ELF-1 (cell line): ENCODE measurements at regions not wholly inside any gene's neighbourhood (a gene's known extent, or its start where the extent isn't known, plus 50 kb on each side); places are given as distances from the start of the nearest gene placed in this dataset.

ENCODE experiments used
- DNase-seq: peaks from one replicate; pipeline ENCODE4 v3.0.0-alpha.2; 2016; ENCODE audit warnings: low read depth, low spot score

- no peak for DNase-seq
Measured at GRCh38 chr10:64814201-64814600, 1293.0 kb downstream of the REEP3 start.

GRCh38 chr10:64829888-64830412 is 1308.7 kb downstream of the REEP3 start:
- no peak for DNase-seq

- no peak for DNase-seq
Measured at GRCh38 chr10:64830869-64831268, 1309.7 kb downstream of the REEP3 start.

GRCh38 chr10:64840341-64840740 is 1319.1 kb downstream of the REEP3 start:
- DNase-seq, result no peak

- DNase-seq, result no peak
Measured at GRCh38 chr10:64846700-64847099, 1325.5 kb downstream of the REEP3 start.

- DNase-seq, result no peak
Measured at GRCh38 chr10:64855941-64856340, 1334.7 kb downstream of the REEP3 start.

GRCh38 chr10:64859911-64860310 is 1338.7 kb downstream of the REEP3 start:
- DNase-seq, result no peak

GRCh38 chr10:64863836-64864235 is 1342.6 kb downstream of the REEP3 start:
- DNase-seq, result peak; percentile 5

GRCh38 chr10:64867501-64867962 is 1346.3 kb downstream of the REEP3 start:
- DNase-seq, result no peak

- DNase-seq, result no peak
Measured at GRCh38 chr10:64873088-64873487, 1351.9 kb downstream of the REEP3 start.

GRCh38 chr10:64873959-64874358 is 1352.8 kb downstream of the REEP3 start:
- no peak for DNase-seq

- no peak for DNase-seq
Measured at GRCh38 chr10:64880546-64880945, 1359.3 kb downstream of the REEP3 start.

GRCh38 chr10:64881257-64881656 is 1360.1 kb downstream of the REEP3 start:
- no peak for DNase-seq

- no peak for DNase-seq
Measured at GRCh38 chr10:64896582-64896981, 1375.4 kb downstream of the REEP3 start.

GRCh38 chr10:64906311-64906710 is 1385.1 kb downstream of the REEP3 start:
- peak; percentile 34 for DNase-seq

GRCh38 chr10:64924306-64924705 is 1403.1 kb downstream of the REEP3 start:
- DNase-seq, result peak; percentile 36

- DNase-seq, result no peak
Measured at GRCh38 chr10:64952042-64952441, 1430.8 kb downstream of the REEP3 start.

GRCh38 chr10:64956441-64956840 is 1435.2 kb downstream of the REEP3 start:
- DNase-seq, result no peak

GRCh38 chr10:64959116-64959515 is 1437.9 kb downstream of the REEP3 start:
- DNase-seq, result no peak

- no peak for DNase-seq
Measured at GRCh38 chr10:64959883-64960282, 1438.7 kb downstream of the REEP3 start.

- DNase-seq, result no peak
Measured at GRCh38 chr10:64973391-64973790, 1452.2 kb downstream of the REEP3 start.

- no peak for DNase-seq
Measured at GRCh38 chr10:64976150-64976549, 1454.9 kb downstream of the REEP3 start.

GRCh38 chr10:64977915-64978314 is 1456.7 kb downstream of the REEP3 start:
- DNase-seq, result no peak

GRCh38 chr10:64996886-64997285 is 1475.7 kb downstream of the REEP3 start:
- no peak for DNase-seq
